SK-N-SH treated with all-trans-retinoic acid at 6 μM for 48 hours (cell line): ENCODE measurements at regions not wholly inside any gene's neighbourhood (a gene's known extent, or its start where the extent isn't known, plus 50 kb on each side); places are given as distances from the start of the nearest gene placed in this dataset.

ENCODE experiments used
- ARNTL ChIP-seq: fragments of 450-650 bp; formaldehyde crosslinking; IDR thresholded peaks from 2 replicates; pipeline ENCODE4 v1.5.0; 2020; ENCODE audit warnings: low read depth, mild to moderate bottlenecking, moderate library complexity, borderline replicate concordance
- CREB5 ChIP-seq: fragments of 250-450 bp; sonication (Bioruptor Pico); IDR thresholded peaks from 2 replicates; pipeline ENCODE4 v1.5.1; 2020; ENCODE audit warnings: low read depth, mild to moderate bottlenecking, moderate library complexity
- GLIS3 ChIP-seq: fragments of 250-450 bp; sonication (Bioruptor Pico); IDR thresholded peaks from 2 replicates; pipeline ENCODE4 v1.5.0; 2020; ENCODE audit warnings: mild to moderate bottlenecking, moderate library complexity
- OSR1 ChIP-seq: fragments of 250-450 bp; sonication (Bioruptor Pico); IDR thresholded peaks from 2 replicates; pipeline ENCODE4 v1.8.0; 2022; ENCODE audit warnings: moderate library complexity, mild to moderate bottlenecking, inconsistent platforms
- PATZ1 ChIP-seq: fragments of 250-450 bp; sonication (Bioruptor Pico); IDR thresholded peaks from 2 replicates; pipeline ENCODE4 v1.8.0; 2020; ENCODE audit warnings: mild to moderate bottlenecking, moderate library complexity, borderline replicate concordance
- RARB ChIP-seq: fragments of 250-450 bp; sonication (Bioruptor Pico); IDR thresholded peaks from 2 replicates; pipeline ENCODE4 v1.8.0; 2021; ENCODE audit warnings: mild to moderate bottlenecking, moderate library complexity
- SNAI2 ChIP-seq: fragments of 250-450 bp; sonication (Bioruptor Pico); IDR thresholded peaks from 2 replicates; pipeline ENCODE4 v1.5.0; 2020; ENCODE audit warnings: mild to moderate bottlenecking, moderate library complexity
- TCF4 ChIP-seq: fragments of 250-450 bp; sonication (Bioruptor Pico); IDR thresholded peaks from 2 replicates; pipeline ENCODE4 v1.8.0; 2021; ENCODE audit warnings: mild to moderate bottlenecking, moderate library complexity, borderline replicate concordance
- TSHZ2 ChIP-seq: fragments of 250-450 bp; sonication (Bioruptor Pico); IDR thresholded peaks from 2 replicates; pipeline ENCODE4 v1.5.0; 2020; ENCODE audit warnings: mild to moderate bottlenecking, moderate library complexity
- ZC3H10 ChIP-seq: fragments of 250-450 bp; sonication (Bioruptor Pico); IDR thresholded peaks from 2 replicates; pipeline ENCODE4 v1.5.1; 2021; ENCODE audit warnings: mild to moderate bottlenecking, moderate library complexity
- ZFP3 ChIP-seq: fragments of 250-450 bp; sonication (Bioruptor Pico); IDR thresholded peaks from 2 replicates; pipeline ENCODE4 v1.5.0; 2020; ENCODE audit warnings: mild to moderate bottlenecking, moderate library complexity
- ZFP30 ChIP-seq: fragments of 450-650 bp; formaldehyde crosslinking; IDR thresholded peaks from 2 replicates; pipeline ENCODE4 v1.5.0; 2022; ENCODE audit warnings: mild to moderate bottlenecking, moderate library complexity
- ZNF70 ChIP-seq: fragments of 450-650 bp; formaldehyde crosslinking; IDR thresholded peaks from 2 replicates; pipeline ENCODE4 v1.5.0; 2020; ENCODE audit warnings: mild to moderate bottlenecking, moderate library complexity
- ZNF8 ChIP-seq: fragments of 450-650 bp; formaldehyde crosslinking; IDR thresholded peaks from 2 replicates; pipeline ENCODE4 v1.5.0; 2020; ENCODE audit warnings: mild to moderate bottlenecking, moderate library complexity

GRCh38 chr2:41353060-41353459 is 694.8 kb upstream of the PKDCC start:
- TF ChIP-seq RARB (CRISPR knock-in tag) (no peak), SNAI2 (CRISPR knock-in tag) (no peak), PATZ1 (no peak), ZNF8 (no peak), TCF4 (CRISPR knock-in tag) (no peak), ZC3H10 (CRISPR knock-in tag) (no peak), ARNTL (CRISPR knock-in tag) (no peak), TSHZ2 (CRISPR knock-in tag) (no peak), ZFP3 (no peak), ZNF70 (CRISPR knock-in tag) (no peak), CREB5 (CRISPR knock-in tag) (no peak), ZFP30 (CRISPR knock-in tag) (no peak), OSR1 (CRISPR knock-in tag) (no peak), GLIS3 (no peak)
